LNCAP (cell line): ENCODE measurements at regions not wholly inside any gene's neighbourhood (a gene's known extent, or its start where the extent isn't known, plus 50 kb on each side); places are given as distances from the start of the nearest gene placed in this dataset.

Experiments used
- CTCF ChIP-seq: fragments of 450-650 bp; IDR thresholded peaks from 2 replicates; pipeline ENCODE4 v1.5.1; 2017; ENCODE audit warnings: mild to moderate bottlenecking

GRCh38 chr20:57803508-57804005 lies 93.7 kb upstream of the PMEPA1 start:
- TF ChIP-seq CTCF = no peak

- TF ChIP-seq CTCF = no peak
These were observed 93.1 kb upstream of the PMEPA1 start for GRCh38 chr20:57802765-57803507.

- TF ChIP-seq CTCF = no peak
These were observed 91.8 kb upstream of the PMEPA1 start for GRCh38 chr20:57801581-57801980.

GRCh38 chr20:57800791-57801430 lies 91.1 kb upstream of the PMEPA1 start:
- TF ChIP-seq CTCF = no peak

GRCh38 chr20:57797401-57797800 lies 87.6 kb upstream of the PMEPA1 start:
- no peak for TF ChIP-seq CTCF

GRCh38 chr20:57795977-57796560 lies 86.3 kb upstream of the PMEPA1 start:
- no peak for TF ChIP-seq CTCF

GRCh38 chr20:57795342-57795697 lies 85.5 kb upstream of the PMEPA1 start:
- TF ChIP-seq CTCF = no peak
